GM21360 (cell line): ENCODE measurements at regions not wholly inside any gene's neighbourhood (a gene's known extent, or its start where the extent isn't known, plus 50 kb on each side); places are given as distances from the start of the nearest gene placed in this dataset.

Experiments used
- ATAC-seq: cut with Tn5 transposase; IDR thresholded peaks from one replicate; pipeline ENCODE4 v1.9.1; 2021; ENCODE audit warnings: mild to moderate bottlenecking, moderate library complexity; ENCODE audit not compliant: unreplicated experiment

DNA sequence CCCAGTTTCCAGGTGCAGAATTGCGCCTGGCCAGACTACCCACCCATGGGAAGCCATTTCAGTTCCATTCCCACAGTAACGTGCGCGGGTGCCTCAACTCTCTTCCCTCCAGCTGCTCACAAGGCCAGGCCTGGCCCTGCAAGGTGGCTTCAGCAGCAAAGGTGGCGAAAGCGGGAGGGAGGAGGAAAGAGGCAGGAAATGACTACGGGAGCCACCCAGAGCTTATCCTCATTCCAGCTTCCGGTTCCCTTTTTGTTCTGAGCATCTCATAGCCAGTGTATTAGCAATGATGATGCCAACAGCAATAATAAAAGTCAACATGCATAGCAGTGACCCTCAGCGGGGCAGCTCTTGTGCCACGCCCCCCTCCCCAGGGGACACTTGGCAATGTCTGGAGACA is 101.5 kb upstream of the BOD1 start:
- no peak for ATAC-seq

DNA sequence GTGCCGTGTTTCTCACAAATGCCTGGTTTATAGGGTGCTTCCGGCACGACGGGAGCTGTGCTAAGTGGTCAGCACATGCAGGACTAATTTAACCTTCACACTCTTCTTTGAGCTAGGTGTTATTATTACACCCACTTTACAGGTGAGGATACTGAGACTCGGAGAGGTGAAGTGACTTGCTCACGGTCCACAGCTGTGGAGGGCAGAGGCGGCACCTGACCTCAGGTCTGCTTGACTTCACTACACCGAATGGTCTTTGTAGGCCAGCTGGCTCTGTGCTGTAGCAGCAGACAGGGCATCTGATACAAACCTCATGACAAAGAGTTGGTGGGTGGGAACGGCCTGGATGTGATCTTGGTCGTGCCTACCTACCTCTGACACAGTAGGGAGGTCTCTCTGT is 102.0 kb upstream of the BOD1 start:
- ATAC-seq, result no peak

DNA sequence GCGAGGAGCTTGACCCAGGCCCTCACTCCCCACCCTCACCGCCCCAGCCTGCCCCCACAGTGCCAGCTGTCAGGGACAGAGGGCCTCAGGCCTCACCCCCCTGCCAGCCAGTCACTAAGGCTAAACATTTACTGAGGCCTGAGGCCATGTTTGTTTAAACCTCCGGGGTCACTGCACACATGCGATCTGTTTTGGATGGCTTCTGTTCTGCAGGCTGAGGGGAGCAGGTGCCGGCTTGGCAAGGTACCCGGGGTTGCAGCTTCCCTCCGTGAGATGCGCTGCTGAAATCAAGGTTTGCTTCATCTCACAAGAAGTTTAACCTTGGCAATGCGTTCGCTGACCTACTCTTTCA is 103.3 kb upstream of the BOD1 start:
- no peak for ATAC-seq

DNA sequence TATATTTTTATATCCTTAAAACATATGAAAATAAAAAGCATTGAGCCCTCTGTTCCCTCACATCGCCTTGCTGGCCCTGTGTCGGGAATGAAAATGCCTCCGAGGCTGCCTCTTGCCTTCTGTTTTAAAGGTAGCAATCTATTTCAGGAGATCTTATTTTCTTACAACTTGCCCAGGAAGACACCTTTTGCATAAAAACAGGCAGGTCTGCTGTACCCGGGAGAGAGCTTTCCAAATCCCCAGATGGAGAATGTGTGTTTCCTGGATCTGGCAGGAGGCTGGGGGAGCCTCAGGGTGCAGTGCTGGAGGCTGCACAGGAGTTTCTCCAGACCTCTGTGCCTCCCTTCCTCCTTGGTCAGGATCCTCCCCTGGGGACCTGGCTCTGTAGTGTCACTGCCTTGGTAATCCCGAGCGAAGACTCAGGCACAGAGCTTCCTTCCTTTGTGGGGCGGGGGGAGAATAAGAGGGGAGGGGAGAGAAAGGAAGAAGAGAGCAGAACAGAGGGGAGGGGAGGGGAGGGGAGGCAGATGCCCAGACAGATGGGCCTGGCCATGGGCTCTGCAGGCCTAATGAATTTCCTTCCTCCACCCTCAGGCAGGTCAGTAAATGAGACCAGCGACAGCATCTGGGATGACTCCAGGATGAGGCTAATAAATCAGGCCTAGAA is 104.0 kb upstream of the BOD1 start:
- ATAC-seq, result no peak

DNA sequence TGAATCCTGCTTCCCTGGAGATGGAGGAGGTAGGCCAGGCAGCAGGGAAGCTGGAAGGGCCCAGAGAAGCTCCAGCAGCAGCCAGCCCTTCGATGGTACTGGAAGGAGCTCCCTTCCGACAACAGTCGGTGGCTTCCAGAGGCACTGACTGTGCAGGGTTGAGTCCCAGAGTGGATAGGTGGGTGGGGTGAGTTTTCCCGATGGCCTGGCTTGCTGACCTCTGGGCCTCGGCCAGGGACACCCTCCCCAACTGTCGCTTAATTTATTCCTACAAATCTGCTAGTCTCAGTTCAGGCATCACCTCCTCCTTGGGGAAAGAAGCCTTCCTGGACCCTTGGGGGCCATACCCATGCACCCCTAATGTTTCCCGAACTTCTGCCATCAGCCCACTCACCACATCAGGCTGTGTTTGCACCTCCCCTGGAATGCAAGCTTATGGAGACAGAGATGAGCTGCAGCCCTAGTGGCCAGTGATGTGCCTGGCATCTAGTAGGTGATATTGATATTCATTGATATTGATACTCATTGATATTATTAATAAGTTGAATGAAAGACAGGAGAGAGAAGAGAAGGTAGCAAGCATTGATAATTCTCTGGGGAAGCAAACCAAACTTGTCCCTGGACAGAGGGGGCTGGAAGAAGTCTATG is 104.6 kb upstream of the BOD1 start:
- ATAC-seq, result no peak

DNA sequence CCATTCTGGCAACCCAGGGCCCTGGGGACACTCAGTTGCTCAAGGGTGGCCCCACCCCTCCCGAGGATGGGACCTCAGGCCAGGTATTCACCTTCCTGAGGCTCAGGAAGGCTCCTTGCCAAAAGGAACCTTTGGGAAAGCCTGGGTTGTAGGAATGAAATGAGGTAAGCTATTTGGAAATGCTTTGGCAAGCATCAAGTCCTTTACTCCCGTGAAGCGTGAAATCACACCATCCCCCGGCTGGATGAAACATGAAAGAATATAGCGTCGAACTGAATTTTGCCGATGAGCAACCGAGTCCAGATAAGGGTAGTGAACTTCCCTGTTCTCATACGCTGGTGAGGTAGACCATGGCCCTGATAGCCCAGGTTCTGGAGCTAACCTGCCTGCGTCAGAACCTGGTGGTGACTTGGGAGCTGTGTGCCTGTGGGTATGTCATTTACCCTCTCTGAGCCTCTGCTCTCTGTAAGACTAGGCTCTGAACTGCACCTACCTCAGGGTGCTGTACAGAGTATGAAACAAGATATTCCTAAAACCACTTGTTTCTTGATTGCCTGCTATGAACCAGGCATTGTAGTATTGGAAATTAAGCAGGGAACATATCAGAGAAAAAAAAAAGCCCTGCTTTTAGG is 105.3 kb upstream of the BOD1 start:
- no peak for ATAC-seq

DNA sequence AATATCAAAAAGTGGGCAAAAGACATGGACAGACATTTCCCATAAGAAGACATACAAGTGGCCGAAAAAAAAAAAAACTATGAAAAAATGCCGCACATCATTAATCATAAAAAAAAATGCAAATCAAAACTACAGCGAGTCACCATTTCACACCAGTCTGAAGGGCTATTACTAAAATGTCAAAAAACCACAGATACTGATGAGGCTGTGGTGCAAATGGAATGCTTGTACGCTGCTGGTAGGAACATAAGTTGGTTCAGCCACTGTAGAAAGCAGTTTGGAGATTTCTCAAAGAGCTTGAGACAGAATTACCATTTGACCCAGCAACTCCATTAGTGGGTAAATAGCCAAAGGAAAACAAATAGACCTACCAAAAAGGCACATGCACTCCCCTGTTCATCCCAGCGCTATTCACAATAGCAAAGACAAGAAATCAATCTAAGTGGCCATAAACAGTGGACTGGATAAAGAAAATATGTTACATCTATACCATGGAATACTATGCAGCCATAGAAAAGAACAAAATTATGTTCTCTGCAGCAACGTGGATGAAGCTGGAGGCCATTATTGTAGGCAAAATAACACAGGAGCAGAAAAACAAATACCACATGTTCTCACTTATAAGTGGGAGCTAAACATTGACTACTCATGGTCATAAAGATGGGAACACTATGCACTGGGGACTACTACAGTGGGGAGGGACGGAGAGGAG is 110.6 kb upstream of the BOD1 start:
- no peak for ATAC-seq

DNA sequence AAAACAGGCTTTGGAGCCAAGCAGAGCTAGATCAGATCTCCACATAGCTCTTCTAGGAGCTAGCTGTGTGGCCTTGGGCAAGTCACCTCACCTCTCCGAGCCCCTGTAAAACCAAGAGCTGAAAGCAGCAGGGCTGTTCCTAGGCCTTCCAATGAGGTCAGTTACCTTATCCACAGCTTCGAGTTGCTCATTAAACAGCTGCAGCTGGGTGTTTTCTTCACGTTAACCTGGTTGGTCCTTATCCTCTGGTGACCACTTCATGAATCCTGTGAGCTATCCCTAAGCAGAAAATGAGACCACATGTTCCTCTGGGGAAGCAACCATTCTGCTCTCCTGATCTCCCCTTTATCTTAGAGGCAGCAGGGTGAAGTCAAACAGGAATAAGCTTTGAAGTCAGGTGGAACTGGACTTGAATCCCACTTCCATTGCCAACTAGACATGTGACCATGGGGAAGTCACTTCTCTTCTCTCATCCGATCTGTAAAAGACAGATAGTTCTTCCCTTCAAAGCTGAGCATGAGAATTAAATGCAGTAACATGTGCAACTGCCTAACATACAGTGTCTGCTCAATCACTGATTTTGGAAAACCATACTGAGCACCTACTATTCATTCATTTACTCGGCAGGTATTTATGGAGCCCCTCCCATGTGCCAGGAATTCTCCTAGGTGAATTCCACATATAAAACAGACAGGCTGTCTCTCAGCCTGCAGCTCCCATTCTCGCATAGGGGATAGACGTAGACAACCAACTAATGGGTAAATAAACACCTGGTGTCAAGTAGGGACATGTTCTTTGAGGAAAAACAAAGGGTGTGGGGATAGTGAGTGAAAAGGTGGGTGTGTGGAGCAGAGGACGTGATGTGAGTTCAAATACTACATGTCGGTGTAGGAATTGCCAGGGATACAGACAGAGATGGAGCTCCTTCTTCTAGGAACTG is 111.7 kb upstream of the BOD1 start:
- ATAC-seq, result no peak

DNA sequence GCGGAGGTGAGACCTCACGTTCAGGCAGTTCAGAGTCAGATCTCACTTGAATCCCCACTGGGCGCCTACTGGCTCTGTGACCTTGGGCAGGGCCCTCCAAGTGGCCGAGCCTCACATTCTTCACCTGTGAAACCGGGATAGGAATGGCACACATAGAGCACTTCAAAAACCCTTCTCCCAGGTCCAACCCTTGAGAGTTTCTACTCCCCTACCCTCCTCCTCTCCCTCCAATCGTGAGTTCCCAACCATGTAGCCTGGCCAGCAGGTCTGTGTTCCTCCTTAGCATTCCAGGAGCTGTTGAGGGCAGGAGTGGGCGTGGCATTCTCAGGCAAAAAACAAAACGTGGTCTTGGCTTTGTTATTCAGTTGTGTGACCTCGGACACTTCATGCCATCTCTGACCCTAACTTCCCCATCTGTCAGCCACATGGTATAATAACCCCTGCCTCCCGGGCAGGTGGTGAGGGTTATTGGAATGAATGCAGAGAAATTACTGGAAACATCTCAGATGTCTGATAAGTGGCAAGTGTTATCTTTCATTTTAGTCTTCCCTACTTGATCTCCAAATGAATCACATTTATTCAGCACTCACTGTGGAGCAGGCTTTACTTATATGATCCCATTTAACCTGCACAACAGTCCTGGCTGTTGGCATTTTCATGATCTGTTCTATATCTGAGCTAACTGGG is 112.8 kb upstream of the BOD1 start:
- no peak for ATAC-seq

DNA sequence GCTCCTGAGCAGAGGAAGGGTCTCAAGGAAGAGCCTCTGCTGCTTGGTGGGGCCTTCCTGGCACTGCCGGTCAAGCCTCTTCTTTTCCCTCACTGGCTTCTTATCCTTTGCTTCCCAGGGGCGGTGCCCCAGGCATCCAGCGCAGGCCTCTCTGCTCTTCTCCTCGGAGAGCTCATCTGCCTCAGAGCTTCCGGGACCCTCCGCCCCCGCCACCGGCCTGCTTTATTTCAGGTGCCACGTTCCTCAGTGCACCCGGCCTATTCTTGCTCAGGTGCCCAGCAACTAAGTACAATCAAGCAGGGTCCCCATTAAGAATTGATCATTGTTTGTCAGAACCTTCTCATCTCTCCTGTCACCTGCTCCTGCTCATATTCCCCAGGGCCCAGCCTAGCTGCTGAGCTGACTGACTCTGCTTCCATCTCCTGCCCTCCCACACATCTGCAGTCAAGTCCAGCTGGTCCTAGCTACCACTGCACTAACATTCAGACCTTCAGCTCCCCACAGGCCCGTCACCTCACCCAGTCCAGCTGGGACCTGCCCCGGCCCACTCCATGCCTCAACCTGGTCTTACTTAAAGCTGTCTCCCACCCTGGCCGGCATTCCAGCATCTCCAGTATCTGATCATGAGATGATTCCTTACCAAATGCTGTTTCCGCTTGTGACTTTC is 114.3 kb upstream of the BOD1 start:
- ATAC-seq, result no peak

DNA sequence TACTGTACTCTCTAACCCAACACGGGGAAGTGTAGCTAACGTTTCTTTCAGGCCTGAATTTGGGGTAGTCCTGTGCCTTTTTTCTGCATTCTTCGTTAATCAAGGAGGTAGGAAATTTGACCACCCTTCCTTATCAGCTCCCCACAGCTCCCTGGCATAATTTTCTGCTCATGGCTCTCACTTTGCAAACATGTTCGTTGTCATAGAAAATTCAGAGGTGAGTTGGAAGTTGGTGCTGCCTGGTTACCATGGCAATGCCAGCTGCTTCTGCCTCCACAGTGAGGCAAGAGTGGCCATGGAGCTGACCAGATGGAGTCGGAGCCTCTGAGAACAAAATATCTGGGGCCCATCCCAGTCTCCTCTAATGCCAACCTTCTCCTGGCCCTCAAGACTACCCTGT is 116.6 kb upstream of the BOD1 start:
- ATAC-seq, result no peak

DNA sequence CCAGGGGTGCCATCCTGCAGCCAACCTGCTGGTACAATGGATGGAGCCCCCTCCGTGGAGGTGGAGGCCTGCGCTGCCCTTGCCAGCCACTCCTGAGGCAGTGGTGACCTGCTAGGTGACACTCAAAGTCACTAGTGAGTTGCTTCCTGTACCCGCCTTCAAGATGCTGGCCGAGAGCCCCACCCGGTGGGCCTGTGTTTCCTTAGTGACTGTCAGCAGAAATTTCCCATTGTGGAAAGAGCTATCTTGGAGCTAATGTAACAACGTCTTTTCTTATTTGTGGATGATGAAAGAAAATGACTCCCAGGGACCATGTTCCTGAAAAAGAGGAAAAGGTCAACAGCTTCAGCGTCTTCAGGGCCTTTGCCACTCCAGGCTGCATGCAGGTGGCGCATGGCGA is 117.0 kb upstream of the BOD1 start:
- no peak for ATAC-seq

DNA sequence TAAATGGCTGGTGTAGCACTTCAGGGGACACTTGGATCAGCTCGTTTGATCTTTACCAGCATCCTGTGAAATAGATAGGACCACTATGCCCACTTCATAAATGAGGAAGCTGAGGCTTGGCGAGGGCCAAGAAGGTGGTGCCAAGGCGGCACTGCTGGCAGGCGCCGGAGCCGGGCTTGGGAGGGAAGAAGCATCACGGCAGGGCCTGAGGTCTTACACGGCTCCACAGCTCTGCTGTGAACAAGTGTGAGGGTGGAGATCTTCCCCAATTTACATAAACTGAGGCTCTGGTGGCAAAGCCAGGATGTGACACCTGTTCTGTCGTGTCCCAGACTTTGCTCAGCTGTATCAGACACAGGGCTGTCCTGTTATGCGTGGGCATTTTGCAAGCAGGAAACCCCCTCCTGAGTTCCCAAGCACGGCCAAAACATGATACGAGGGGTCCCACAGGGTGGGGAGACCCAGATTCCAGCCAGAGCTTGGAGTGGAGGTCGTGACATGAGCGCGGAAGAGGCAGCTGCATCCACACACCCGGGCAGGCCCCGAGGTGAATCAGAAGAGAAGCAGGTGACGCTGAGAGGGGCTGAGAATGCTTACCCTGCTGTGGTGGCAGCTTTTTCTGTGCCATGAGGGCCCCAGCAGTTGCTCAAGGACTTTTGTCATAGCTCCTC is 117.5 kb upstream of the BOD1 start:
- peak; percentile 42 for ATAC-seq

DNA sequence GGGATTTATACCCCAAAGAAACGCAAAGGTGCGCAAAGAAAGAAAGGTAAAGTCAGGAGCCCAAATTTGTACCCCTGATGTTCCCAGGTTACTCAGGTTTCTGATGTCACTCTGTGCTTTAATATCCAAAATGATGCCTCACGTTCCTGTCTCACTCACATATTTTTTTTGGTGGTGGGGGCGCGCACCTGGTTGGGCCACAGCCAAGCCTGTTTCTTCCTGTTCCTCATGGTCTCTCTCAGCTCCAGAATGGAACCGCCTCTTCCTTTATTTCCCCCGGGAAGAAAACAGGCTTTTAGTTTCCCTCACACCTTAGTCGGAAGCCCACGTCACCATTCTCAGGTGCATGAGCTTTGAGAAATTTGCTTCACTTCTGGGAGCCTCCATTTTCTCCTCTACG is 118.3 kb upstream of the BOD1 start:
- no peak for ATAC-seq

DNA sequence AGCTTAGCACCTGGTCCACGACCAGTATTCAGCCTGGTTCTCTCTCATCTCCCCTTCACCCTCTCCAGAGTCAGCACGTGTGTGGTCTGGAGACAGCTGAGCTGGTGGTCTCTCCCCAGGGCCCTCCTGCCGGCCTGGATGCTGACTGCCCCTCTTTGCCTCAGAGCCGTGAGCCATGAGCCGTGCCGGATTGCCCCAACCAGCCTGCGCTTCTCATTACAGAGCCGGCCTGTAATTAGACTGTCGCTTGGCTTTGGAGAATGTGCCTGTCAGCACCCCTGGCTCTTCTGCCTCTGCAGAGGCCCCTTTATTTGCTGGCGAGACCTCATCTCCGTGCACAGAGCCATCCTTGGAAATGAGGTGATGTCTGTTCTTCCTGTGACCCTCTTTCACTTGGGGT is 118.7 kb upstream of the BOD1 start:
- ATAC-seq, result no peak

DNA sequence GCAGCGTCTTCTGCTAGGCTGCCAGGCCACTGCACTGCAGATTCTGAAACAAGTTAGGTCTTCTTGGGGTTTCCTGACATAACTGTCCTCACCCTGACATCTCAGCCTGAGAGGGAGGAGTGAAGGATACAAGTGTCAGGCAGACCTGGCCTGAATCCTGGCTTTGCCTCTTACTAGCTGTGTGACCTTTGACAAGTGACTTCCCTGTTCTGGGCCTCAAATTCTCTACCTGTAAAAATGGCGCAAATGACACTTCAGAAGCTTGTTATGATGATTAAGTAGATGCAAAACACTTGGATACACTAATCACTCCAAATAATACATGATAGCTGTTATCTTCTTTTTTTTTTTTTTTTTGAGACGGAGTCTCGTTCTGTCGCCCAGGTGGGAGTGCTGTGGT is 119.2 kb upstream of the BOD1 start:
- ATAC-seq, result no peak

DNA sequence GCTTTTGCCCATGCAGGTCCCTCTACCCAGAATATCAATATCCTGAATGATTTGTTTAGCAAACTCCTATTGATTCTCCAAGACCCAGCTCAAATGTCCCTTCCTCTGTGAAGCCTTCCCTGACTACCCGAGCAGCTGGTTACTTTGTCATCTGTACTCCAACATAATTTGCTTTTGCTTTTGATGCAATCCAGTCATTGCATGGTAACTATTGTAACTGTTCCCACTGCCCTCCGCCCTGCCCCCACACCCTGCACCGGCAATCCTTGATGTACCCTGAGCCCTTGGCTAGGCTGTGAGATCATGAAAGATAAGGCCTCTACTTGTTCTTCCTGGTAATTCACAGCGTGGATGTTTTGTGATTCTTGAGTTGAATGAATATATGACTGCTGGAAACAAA is 119.9 kb upstream of the BOD1 start:
- ATAC-seq, result no peak

DNA sequence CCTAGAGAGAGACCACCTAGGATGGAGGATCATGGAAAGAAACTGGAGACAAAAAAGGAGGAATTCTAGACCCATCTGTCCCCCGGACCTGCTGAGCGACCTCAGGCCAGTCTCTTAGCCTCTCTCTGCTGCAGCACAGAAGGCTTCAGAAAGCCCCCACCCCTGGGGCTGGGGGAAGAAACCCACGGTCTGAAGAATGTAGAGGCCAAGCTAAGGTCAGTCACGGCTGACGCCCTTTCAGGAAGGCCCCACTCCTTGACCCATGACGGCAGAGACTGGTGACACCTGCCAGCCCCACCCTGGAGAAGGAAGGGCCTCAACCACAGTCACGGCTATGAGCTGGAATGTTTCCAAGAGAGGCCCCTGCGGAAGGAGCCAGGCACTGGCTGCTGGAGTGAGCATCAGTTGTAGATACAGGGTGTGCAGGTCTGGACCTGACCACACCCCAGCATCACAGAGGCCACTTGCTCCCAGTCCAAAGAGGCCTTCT is 120.5 kb upstream of the BOD1 start:
- ATAC-seq, result peak; percentile 78

DNA sequence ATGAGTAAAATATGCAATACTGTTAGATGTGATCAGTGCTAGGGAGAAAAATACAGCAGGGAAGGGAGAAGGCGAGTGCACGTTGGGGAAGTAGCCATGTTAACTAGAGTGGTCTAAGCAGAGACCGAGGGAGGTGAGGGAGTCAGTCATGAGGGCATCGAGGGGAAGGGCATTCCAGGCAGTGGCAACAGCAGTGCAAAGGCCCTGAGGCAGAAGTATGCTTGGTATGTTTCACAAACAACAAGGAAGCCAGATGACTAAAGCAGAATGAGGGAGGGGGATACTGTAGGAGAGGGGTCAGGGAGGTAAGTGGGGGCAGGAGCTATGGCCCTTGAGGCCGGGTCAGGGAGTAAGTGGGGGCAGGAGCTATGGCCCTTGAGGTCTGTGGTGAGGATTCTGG is 123.3 kb upstream of the BOD1 start:
- ATAC-seq, result no peak
